Liver (tissue), 8 donors: ENCODE measurements at regions not wholly inside any gene's neighbourhood (a gene's known extent, or its start where the extent isn't known, plus 50 kb on each side); places are given as distances from the start of the nearest gene placed in this dataset.

Source experiments
- DNase-seq: peaks from one replicate; pipeline ENCODE4 v3.0.0-alpha.2; 2017; ENCODE audit warnings: low spot score
- H3K27ac ChIP-seq, 2 donors: one replicate each; pipeline ENCODE4 v1.7.0; 2013; ENCODE audit warnings: inconsistent platforms in 2 of 2, low read length in 2 of 2, control low read depth in 1 of 2, low read depth in 1 of 2, mild to moderate bottlenecking in 1 of 2
- H3K27me3 ChIP-seq, 4 donors: one replicate each; pipeline versions ENCODE4 v1.6.1 to v1.7.0; 2013; ENCODE audit warnings: low read length in 3 of 4, inconsistent platforms in 1 of 4, mild to moderate bottlenecking in 1 of 4, moderate library complexity in 1 of 4; ENCODE audit not compliant: control insufficient read depth in 4 of 4, insufficient read depth in 4 of 4
- H3K36me3 ChIP-seq, 4 donors: one replicate each; pipeline versions ENCODE4 v1.6.1 to v1.7.0; 2013; ENCODE audit warnings: low read length in 3 of 4, mild to moderate bottlenecking in 3 of 4, low read depth in 1 of 4, moderate library complexity in 1 of 4; ENCODE audit not compliant: control insufficient read depth in 4 of 4, insufficient read depth in 3 of 4
- H3K4me1 ChIP-seq, 4 donors: one replicate each; pipeline versions ENCODE4 v1.6.1 to v1.7.0; 2013; ENCODE audit warnings: low read length in 3 of 4, mild to moderate bottlenecking in 3 of 4, moderate library complexity in 1 of 4; ENCODE audit not compliant: control insufficient read depth in 4 of 4, insufficient read depth in 4 of 4
- H3K4me3 ChIP-seq, 3 donors: one replicate each; pipeline versions ENCODE4 v1.6.1 to v1.7.0; 2013; ENCODE audit warnings: low read length in 3 of 3, control low read depth in 1 of 3, low read depth in 1 of 3, mild to moderate bottlenecking in 1 of 3
- H3K9ac ChIP-seq, 2 donors: one replicate each; pipeline ENCODE4 v1.7.0; 2013; ENCODE audit warnings: low read length in 2 of 2, mild to moderate bottlenecking in 2 of 2, moderate library complexity in 2 of 2, control low read depth in 1 of 2, low read depth in 1 of 2
- H3K9me3 ChIP-seq, 4 donors: one replicate each; pipeline versions ENCODE4 v1.6.1 to v1.7.0; 2013; ENCODE audit warnings: low read length in 3 of 4; ENCODE audit not compliant: control insufficient read depth in 4 of 4
- ATF3 ChIP-seq: IDR thresholded peaks from 2 replicates; pipeline ENCODE4 v1.6.1; 2016; ENCODE audit warnings: antibody characterized with exemption
- CTCF ChIP-seq: fragments of 150-350 bp; IDR thresholded peaks from 2 replicates; pipeline ENCODE4 v1.5.1; 2017; ENCODE audit warnings: improper control_type of control experiment, low read depth, low read length; ENCODE audit not compliant: missing input control
- EGR1 ChIP-seq, 2 donors: IDR thresholded peaks; 2 replicates each; pipeline ENCODE4 v1.6.1; 2016 to 2018; ENCODE audit warnings: antibody characterized with exemption in 2 of 2, low read depth in 2 of 2
- FOXA2 ChIP-seq: IDR thresholded peaks from 2 replicates; pipeline ENCODE4 v1.6.1; 2016; ENCODE audit warnings: antibody characterized with exemption
- HNF4G ChIP-seq: IDR thresholded peaks from 2 replicates; pipeline ENCODE4 v1.6.1; 2016; ENCODE audit warnings: antibody characterized with exemption
- JUND ChIP-seq, 2 donors: IDR thresholded peaks; 2 replicates each; pipeline ENCODE4 v1.6.1; 2016; ENCODE audit warnings: antibody characterized with exemption in 2 of 2
- MAX ChIP-seq: IDR thresholded peaks from 2 replicates; pipeline ENCODE4 v1.6.1; 2016; ENCODE audit warnings: antibody characterized with exemption
- NR2F2 ChIP-seq: IDR thresholded peaks from 2 replicates; pipeline ENCODE4 v1.6.1; 2016; ENCODE audit warnings: antibody characterized with exemption
- RAD21 ChIP-seq, 2 donors: IDR thresholded peaks; 2 replicates each; pipeline ENCODE4 v1.6.1; 2016; ENCODE audit warnings: antibody characterized with exemption in 2 of 2, mild to moderate bottlenecking in 2 of 2
- REST ChIP-seq: IDR thresholded peaks from 2 replicates; pipeline ENCODE4 v1.6.1; 2016; ENCODE audit warnings: antibody characterized with exemption, mild to moderate bottlenecking
- RXRA ChIP-seq, 2 donors: IDR thresholded peaks; 2 replicates each; pipeline ENCODE4 v1.6.1; 2017 to 2018; ENCODE audit warnings: antibody characterized with exemption in 2 of 2, mild to moderate bottlenecking in 1 of 2
- SP1 ChIP-seq: IDR thresholded peaks from 2 replicates; pipeline ENCODE4 v1.6.1; 2018; ENCODE audit warnings: antibody characterized with exemption, mild to moderate bottlenecking
- TAF1 ChIP-seq: conservative IDR thresholded peaks from 2 replicates; pipeline ENCODE4 v1.6.1; 2016; ENCODE audit warnings: antibody characterized with exemption, mild to moderate bottlenecking
- YY1 ChIP-seq: IDR thresholded peaks from 2 replicates; pipeline ENCODE4 v1.6.1; 2016; ENCODE audit warnings: antibody characterized with exemption, mild to moderate bottlenecking
- WGBS: extraction: QIAGEN DNeasy Blood & Tissue Kit; methylation state at CpG from one replicate; pipeline ENCODE4 v1.1.7; 2013; 5-methylcytosine and 5-hydroxymethylcytosine counted together
- donor health status: healthy.
- donor health status: healthy.
- donor health status: healthy.
- donor health status: healthy.
- donor health status: healthy.

GRCh38 chr2:4530231-4530630 is 826.9 kb downstream of the DCDC2C start:
- H3K27ac ChIP-seq = no peak overlapping the region
- no peaks in the 10 kb centered on the region for H3K4me1 ChIP-seq
- 59% methylated on average over 9 of the region's 9 CpGs for WGBS
- DNase-seq = no peak
- no peak overlapping the region for H3K9ac ChIP-seq
- H3K36me3 ChIP-seq = no peaks in the 10 kb centered on the region
- no peaks in the 10 kb centered on the region for H3K27me3 ChIP-seq
- no peak for TF ChIP-seq SP1
- no peak for TF ChIP-seq TAF1
- no peak for TF ChIP-seq MAX
- no peak for TF ChIP-seq ATF3
- no peak for TF ChIP-seq RXRA (IDR thresholded peaks at IDR 0.05)
- TF ChIP-seq HNF4G = no peak
- no peak for TF ChIP-seq JUND (IDR thresholded peaks at IDR 0.05)
- TF ChIP-seq NR2F2 = no peak
- H3K9me3 ChIP-seq = no peaks in the 10 kb centered on the region
- no peak overlapping the region for H3K4me3 ChIP-seq

- no peaks in the 10 kb centered on the region for H3K27me3 ChIP-seq
- no peaks in the 10 kb centered on the region for H3K36me3 ChIP-seq
- 70% methylated on average over 2 of the region's 2 CpGs for WGBS
- no peaks in the 10 kb centered on the region for H3K4me1 ChIP-seq
- no peaks in the 10 kb centered on the region for H3K9me3 ChIP-seq
- DNase-seq = no peak
- H3K4me3 ChIP-seq = no peak overlapping the region
- H3K27ac ChIP-seq = no peak overlapping the region
- no peak overlapping the region for H3K9ac ChIP-seq
- TF ChIP-seq FOXA2 (no peak), JUND (IDR thresholded peaks at IDR 0.05) (no peak), ATF3 (no peak), RXRA (IDR thresholded peaks at IDR 0.05) (no peak), RAD21 (IDR thresholded peaks at IDR 0.05) (no peak), HNF4G (no peak), SP1 (no peak), EGR1 (IDR thresholded peaks at IDR 0.05; ENCODE audit: low read depth in 2 of 2) (no peak), MAX (no peak), REST (no peak), YY1 (no peak), NR2F2 (no peak), CTCF (no peak)
Observed at GRCh38 chr2:4533806-4534205, 830.4 kb downstream of the DCDC2C start.
